PC-9 (cell line): ENCODE measurements at regions not wholly inside any gene's neighbourhood (a gene's known extent, or its start where the extent isn't known, plus 50 kb on each side); places are given as distances from the start of the nearest gene placed in this dataset.

Source experiments
- CTCF ChIP-seq: fragments of 200-600 bp; sonication (generic); conservative IDR thresholded peaks from 2 replicates; pipeline ENCODE4 v1.6.1; 2017; ENCODE audit warnings: mixed run types, antibody characterized with exemption, mild to moderate bottlenecking, moderate library complexity
- EZH2 ChIP-seq: fragments of 200-600 bp; sonication (generic); IDR thresholded peaks from 2 replicates; pipeline ENCODE4 v1.8.0; 2017; ENCODE audit warnings: antibody characterized with exemption, low read depth

GRCh38 chr2:223368481-223368880 lies 233.7 kb downstream of the SCG2 start:
- TF ChIP-seq CTCF, result no peak
- TF ChIP-seq EZH2, result no peak
